Stimulated activated CD4-positive, alpha-beta T cell treated with anti-CD3 and anti-CD28 coated beads, Interleukin-1b, Interleukin-23, amount 100 ng/mL, for 4 hours (primary cell): ENCODE measurements at regions not wholly inside any gene's neighbourhood (a gene's known extent, or its start where the extent isn't known, plus 50 kb on each side); places are given as distances from the start of the nearest gene placed in this dataset.
"Not testable (repeated sequence)": the region's sequence is repeated elsewhere in the genome, so short reads cannot be mapped to it uniquely, and the experiment has no call there.

Experiments
- DNase-seq, 2 donors: peaks; one replicate each; pipeline ENCODE4 v3.0.0-alpha.2; 2020; ENCODE audit warnings: low read depth in 2 of 2

DNA sequence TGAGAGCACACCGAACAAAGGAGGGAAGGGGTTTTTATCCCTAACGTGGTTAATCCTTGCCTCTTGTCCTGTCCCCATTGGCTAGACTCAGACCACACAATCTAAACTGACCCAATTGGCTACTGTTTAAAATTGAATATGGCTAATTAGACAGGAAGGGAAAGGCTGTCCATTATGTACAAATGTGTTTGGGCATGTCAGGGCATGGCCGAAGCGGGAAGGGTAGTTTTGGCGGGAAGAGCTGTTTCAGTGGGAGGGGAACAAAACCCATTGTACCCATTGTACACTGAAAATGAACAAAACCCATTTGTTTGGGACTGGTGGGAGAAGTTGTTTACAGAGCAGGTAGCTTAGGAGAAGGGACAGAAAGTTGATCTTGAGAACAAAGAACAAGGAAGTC lies 330.9 kb upstream of the POU1F1 start:
- DNase-seq = no peak

GRCh38 chr3:87595798-87596197 lies 319.4 kb upstream of the POU1F1 start:
- no peak for DNase-seq

- no peak for DNase-seq
Measured at GRCh38 chr3:87581240-87581639, 304.9 kb upstream of the POU1F1 start.

DNA sequence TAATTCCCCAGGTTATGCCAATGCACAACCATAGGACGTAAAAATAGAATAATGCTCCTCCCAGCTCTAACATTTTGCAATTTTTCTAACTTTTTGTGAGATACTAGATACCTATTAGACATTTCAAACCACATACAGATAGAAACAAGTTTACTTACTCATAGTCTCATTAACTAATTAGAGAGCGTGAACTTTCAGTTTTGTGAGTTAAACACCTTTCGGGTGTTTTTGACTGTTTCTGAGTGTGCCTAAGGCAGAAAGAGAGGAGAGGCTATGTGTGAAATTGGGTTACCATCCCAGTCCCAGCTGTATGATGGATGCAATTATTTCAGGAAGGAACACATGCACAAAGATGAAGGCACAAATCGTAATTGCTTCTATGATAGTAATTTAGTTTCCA lies 300.4 kb upstream of the POU1F1 start:
- no peak for DNase-seq

DNA sequence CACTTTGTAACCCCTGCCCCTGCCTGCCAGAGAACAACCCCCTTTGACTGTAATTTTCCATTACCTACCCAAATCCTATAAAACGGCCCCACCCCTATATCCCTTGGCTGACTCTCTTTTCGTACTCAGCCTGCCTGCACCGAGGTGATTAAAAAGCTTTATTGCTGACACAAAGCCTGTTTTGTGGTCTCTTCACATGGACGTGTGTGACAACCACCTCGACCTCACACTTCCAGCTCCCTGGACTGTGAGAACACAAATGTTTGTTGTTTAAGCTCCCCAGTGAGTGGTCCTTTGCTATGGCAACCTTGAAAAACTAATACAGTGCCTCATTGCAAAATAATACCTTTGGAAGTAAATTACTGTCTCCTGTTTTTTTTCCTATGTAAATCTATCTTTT lies 299.2 kb upstream of the POU1F1 start:
- no peak for DNase-seq

DNA sequence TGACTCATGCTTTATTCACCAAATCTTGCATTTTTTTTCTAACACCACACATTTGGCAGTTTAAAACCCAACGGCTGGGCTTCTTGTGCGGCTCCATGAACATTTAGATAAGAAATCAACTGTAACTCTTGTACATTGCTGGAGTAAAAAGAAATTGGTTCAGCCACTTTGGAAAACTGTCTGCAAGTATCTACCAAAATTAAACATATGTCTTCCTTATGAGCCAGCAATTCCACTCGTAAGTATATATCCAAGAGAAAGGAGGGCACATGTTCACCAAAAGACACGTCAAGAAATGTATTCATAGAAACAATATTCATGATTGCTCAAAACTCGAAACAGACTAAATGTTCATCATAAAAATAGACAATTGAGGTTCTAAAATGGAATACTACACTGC lies 291.9 kb upstream of the POU1F1 start:
- DNase-seq = no peak

DNA sequence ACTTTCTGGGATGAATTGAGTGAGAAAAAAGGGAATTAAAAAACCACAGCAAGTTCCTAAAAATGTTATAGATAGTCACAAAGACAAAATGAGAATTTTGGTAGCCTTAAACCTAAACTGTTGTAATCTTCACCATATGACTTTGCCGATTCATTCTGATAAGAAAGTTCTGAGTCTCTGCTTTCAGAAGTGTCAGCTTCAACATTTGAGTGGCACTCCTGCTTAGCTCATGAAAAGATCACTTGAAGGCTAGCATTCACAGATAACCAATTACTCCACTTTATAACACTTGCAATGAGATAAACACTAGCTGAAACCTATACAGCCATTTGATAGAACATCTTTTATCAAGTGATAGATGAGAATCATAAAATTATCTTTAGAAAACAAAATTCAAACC lies 288.1 kb upstream of the POU1F1 start:
- DNase-seq = no peak

DNA sequence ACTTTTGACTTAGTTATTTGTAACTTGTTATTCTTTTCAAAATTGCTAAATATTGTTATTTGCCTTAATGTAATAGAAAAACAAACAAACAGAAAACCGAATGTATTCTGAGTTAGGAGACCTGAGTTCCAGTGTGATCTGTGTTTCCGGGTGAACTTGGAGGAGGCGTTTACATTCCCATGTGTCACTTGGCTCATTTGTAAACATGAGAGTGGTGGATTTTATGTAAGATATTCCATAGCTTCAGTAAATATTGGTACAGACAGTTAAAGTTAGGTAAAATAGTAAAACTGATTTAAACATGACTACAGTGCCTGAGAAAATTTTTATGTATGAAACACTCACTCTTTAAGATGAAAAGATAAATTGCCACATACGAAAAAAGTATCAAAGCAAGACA lies 287.3 kb upstream of the POU1F1 start:
- DNase-seq = no peak

DNA sequence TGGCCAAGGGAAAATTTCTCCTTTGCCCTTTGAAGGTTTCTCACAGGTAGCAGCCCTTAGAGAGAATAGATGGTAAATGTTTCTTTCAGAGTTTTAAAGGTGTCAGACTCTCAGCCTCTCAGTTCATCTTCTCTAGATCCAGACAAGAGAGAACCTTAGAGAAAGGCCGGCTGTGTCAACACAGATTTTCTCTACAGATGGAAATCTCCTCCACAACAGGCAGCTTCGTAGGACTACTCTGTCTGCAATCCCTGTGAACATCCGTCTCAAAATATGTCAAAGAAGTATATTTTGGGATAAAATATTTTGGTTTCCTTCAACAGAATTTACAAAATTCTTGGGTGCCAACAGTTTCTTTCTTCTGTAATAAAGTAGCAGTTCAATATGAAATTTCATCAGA lies 282.1 kb upstream of the POU1F1 start:
- DNase-seq = no peak

- DNase-seq = no peak
Measured at GRCh38 chr3:87555290-87555689, 278.9 kb upstream of the POU1F1 start.

- DNase-seq = no peak
Measured at GRCh38 chr3:87553058-87553457, 276.7 kb upstream of the POU1F1 start.

- DNase-seq = no peak
Measured at GRCh38 chr3:87550892-87551291, 274.5 kb upstream of the POU1F1 start.

- no peak for DNase-seq
Measured at GRCh38 chr3:87549208-87549607, 272.8 kb upstream of the POU1F1 start.

DNA sequence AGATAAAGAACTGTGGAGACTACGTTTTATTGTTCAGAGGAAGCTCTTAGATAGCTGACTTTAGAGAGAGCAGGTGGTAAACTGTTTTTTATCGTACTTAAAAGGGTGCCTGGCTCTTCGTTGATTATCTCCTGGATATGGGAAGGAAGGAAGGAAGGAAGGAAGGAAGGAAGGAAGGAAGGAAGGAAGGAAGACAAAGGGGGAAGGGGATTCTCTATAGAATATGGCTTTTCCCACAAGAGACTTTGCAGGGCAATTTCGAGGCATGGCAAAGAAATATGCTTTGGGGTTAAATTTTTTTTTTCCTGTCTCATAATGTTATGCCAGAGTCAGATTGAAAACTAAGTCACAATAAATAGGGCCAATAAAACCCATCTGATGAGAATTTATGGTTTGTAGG lies 271.9 kb upstream of the POU1F1 start:
- DNase-seq = no peak

GRCh38 chr3:87546216-87546615 lies 269.8 kb upstream of the POU1F1 start:
- no peak for DNase-seq

DNA sequence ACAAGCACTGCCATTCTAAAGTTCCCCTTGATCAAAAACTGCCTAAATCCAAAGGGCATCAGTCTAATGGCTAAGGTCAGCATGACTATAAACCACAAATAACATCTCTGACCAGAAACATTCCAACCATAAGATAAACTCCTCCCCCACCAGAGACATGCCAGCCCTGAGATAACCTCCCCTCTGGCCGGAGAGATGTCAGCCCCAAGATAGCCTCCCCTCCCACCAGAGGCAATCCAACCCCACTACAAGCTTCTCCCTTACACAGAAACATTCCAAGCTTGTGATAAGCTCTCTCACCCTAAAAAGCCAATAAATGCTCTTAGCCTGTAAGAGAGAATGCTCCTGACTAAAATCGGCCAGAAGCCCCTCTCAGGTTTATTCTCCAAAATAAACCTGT lies 267.0 kb upstream of the POU1F1 start:
- not testable (repeated sequence) for DNase-seq

DNA sequence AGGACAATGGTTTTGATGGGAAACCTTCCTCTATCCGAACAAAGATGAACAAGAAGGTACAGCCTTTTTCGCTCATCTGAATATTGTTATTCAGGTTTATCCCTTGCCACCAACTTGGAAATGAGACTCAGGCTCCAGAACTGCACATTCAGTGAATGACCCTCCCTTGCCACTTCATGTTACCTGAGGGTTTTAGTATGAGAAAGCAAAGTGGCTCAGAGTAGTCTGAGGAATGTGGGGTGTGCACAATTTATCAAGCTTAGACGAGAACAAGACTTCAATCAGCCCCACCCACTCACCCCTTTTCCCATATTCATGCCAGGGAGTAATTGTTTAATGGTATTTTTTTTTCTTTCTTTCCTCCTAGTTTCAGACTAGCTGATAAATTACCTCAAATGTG lies 265.3 kb upstream of the POU1F1 start:
- DNase-seq = no peak

DNA sequence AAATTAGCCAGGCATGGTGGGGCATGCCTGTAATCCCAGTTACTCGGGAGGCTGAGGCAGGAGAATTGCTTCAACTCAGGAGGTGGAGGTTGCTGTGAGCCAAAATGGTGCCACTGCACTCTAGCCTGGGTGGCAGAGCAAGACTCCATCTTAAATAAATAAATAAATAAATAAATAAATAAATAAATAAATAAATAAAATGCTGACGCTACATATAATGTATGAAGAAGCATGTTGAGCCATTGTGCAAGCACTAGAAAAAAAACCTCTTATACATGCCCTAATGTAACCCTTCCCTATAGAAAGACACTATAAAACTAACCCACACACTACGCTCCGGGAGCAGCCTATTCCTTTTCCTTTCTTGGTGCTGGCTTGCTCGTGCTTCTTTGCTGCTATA lies 262.3 kb upstream of the POU1F1 start:
- DNase-seq = not testable (repeated sequence)

- no peak for DNase-seq
Measured at GRCh38 chr3:87509401-87509800, 233.0 kb upstream of the POU1F1 start.

GRCh38 chr3:87508921-87509320 lies 232.5 kb upstream of the POU1F1 start:
- DNase-seq = no peak

DNA sequence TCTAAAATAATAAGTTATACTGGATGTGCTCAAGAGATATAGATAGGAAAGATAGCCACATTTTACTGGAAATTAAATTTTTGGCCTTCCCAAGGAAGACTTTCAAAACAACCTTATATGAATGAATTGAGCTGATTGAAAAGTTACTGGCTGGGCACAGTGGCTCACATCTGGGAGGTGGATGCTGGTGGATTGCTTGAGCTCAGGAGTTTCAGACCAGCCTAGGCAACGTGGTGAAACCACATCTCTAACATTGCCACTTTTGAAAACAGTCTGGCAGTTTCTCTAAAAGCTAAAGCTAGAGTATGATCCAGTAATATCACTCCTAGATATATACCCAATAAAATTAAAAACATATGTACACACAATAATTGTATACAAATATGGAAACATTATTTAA lies 231.4 kb upstream of the POU1F1 start:
- DNase-seq = no peak

- DNase-seq = no peak
Measured at GRCh38 chr3:87503900-87504498, 227.6 kb upstream of the POU1F1 start.

- DNase-seq = no peak
Measured at GRCh38 chr3:87501076-87501475, 224.7 kb upstream of the POU1F1 start.

GRCh38 chr3:87498358-87499080 lies 222.1 kb upstream of the POU1F1 start:
- DNase-seq = no peak
